Endothelial cell of umbilical vein (primary cell): ENCODE measurements at regions not wholly inside any gene's neighbourhood (a gene's known extent, or its start where the extent isn't known, plus 50 kb on each side); places are given as distances from the start of the nearest gene placed in this dataset.

Experiments
- BruUV-seq: library from RNA; stranded (reverse); fragments of 400-500 nt; replicated peaks from 2 replicates; lab custom pipeline; 2021; lab: Mats Ljungman, UMichigan
- CTCF ChIA-PET: fragments of 300-600, 350-600 bp; sonication (Branson Sonifier 250); formaldehyde crosslinking; loops from one replicate; lab custom pipeline; 2021; ENCODE audit warnings: antibody characterized with exemption, inconsistent platforms; lab: Charles Lee
- POLR2A ChIA-PET: fragments of 300-600, 350-600 bp; sonication (Branson Sonifier 250); formaldehyde crosslinking; loops from one replicate; lab custom pipeline; 2021; ENCODE audit warnings: antibody characterized with exemption, inconsistent platforms; lab: Charles Lee
- DNase-seq: peaks from one replicate; pipeline ENCODE4 v3.0.0-alpha.2; 2011; ENCODE audit warnings: low read depth, low spot score
- FAIRE-seq: peaks from 2 replicates; lab custom pipeline; 2011; peaks lifted over from hg19 to GRCh38; lab: Jason Lieb, UNC
- H2AFZ ChIP-seq: 2 replicates; pipeline ENCODE4 v1.6.0; 2012; ENCODE audit warnings: low read depth, low read length, control low read depth, inconsistent platforms
- H3K27ac ChIP-seq: 2 replicates; pipeline ENCODE4 v1.5.1; 2011; ENCODE audit warnings: low read depth, mild to moderate bottlenecking, control low read depth, low read length, moderate library complexity; ENCODE audit not compliant: insufficient read depth
- H3K27me3 ChIP-seq, 2 experiments: 2 replicates each; pipeline versions ENCODE4 v1.6.0 to v1.6.1; 2011; ENCODE audit warnings: low read length in 2 of 2, mixed read lengths in 1 of 2; ENCODE audit not compliant: control insufficient read depth in 2 of 2, insufficient read depth in 2 of 2
- H3K36me3 ChIP-seq, 2 experiments: 2 replicates in 1 of 2; 3 replicates in 1 of 2; pipeline ENCODE4 v1.5.1; 2011; ENCODE audit warnings: low read length in 2 of 2, mild to moderate bottlenecking in 1 of 2, moderate library complexity in 1 of 2; ENCODE audit not compliant: control insufficient read depth in 2 of 2, insufficient read depth in 2 of 2; ENCODE audit errors: extremely low read depth in 1 of 2
- H3K4me1 ChIP-seq: 3 replicates; pipeline ENCODE4 v1.5.1; 2011; ENCODE audit warnings: mild to moderate bottlenecking, low read length; ENCODE audit not compliant: control insufficient read depth, insufficient read depth; ENCODE audit errors: extremely low read depth
- H3K4me2 ChIP-seq: 2 replicates; pipeline ENCODE4 v1.6.1; 2011; ENCODE audit warnings: low read length, control low read depth, mixed read lengths; ENCODE audit not compliant: insufficient read depth
- H3K4me3 ChIP-seq, 3 experiments: fragments of 200-600 bp in 1 of 3; sonication (generic), shearing (Covaris generic) in 1 of 3; replicated peaks in 1 of 3; 2 replicates each; pipeline ENCODE4 v1.5.1; 2011 to 2016; ENCODE audit warnings: control low read depth in 3 of 3, low read length in 3 of 3, mild to moderate bottlenecking in 2 of 3, inconsistent platforms in 1 of 3, low read depth in 1 of 3, moderate library complexity in 1 of 3; ENCODE audit not compliant: insufficient read depth in 1 of 3
- H3K79me2 ChIP-seq: 2 replicates; pipeline ENCODE4 v1.6.0; 2012; ENCODE audit warnings: low read length, inconsistent platforms; ENCODE audit not compliant: control insufficient read depth, insufficient read depth
- H3K9ac ChIP-seq: replicated peaks from 2 replicates; pipeline ENCODE3; 2011; ENCODE audit warnings: low read length, control low read depth; ENCODE audit not compliant: insufficient read depth; ENCODE audit errors: extremely low read depth
- H3K9me1 ChIP-seq: replicated peaks from 3 replicates; pipeline ENCODE4 v1.6.0; 2011; ENCODE audit warnings: mild to moderate bottlenecking, low read length; ENCODE audit not compliant: control insufficient read depth, insufficient read depth; ENCODE audit errors: extremely low read depth
- H3K9me3 ChIP-seq: replicated peaks from 2 replicates; pipeline ENCODE4 v1.5.1; 2012; ENCODE audit warnings: low read length, inconsistent platforms; ENCODE audit not compliant: control insufficient read depth, insufficient read depth
- H4K20me1 ChIP-seq: replicated peaks from 2 replicates; pipeline ENCODE3; 2011; ENCODE audit warnings: mild to moderate bottlenecking, low read length; ENCODE audit not compliant: control insufficient read depth, insufficient read depth; ENCODE audit errors: extremely low read depth
- CTCF ChIP-seq, 2 donors: IDR thresholded peaks; 1 replicate in 1 of 2; 2 replicates in 1 of 2; pipeline ENCODE4 v1.5.1; 2011; ENCODE audit warnings: low read length in 2 of 2, mild to moderate bottlenecking in 2 of 2, moderate library complexity in 2 of 2, control low read depth in 1 of 2, inconsistent platforms in 1 of 2, low read depth in 1 of 2; ENCODE audit not compliant: insufficient read depth in 1 of 2; ENCODE audit errors: extremely low read depth in 1 of 2
- EZH2 ChIP-seq: IDR thresholded peaks from 2 replicates; pipeline ENCODE4 v1.6.1; 2012; ENCODE audit warnings: borderline replicate concordance, low read depth, mild to moderate bottlenecking, moderate library complexity, low read length, inconsistent platforms; ENCODE audit not compliant: severe bottlenecking
- FOS ChIP-seq: IDR thresholded peaks from 2 replicates; pipeline ENCODE4 v1.6.1; 2011; ENCODE audit warnings: mild to moderate bottlenecking, low read length, moderate library complexity, borderline replicate concordance; ENCODE audit not compliant: insufficient read depth
- GATA2 ChIP-seq: IDR thresholded peaks from 2 replicates; pipeline ENCODE4 v1.7.0; 2011; ENCODE audit warnings: low read depth, mild to moderate bottlenecking, moderate library complexity, mixed read lengths, low read length; ENCODE audit not compliant: insufficient read length, insufficient read depth
- JUN ChIP-seq: IDR thresholded peaks from 2 replicates; pipeline ENCODE4 v1.6.1; 2011; ENCODE audit warnings: borderline replicate concordance, low read depth; ENCODE audit not compliant: insufficient read length, insufficient read depth
- MAX ChIP-seq: IDR thresholded peaks from 2 replicates; pipeline ENCODE4 v1.6.1; 2011; ENCODE audit not compliant: insufficient read depth, insufficient read length
- MYC ChIP-seq: IDR thresholded peaks from one replicate; pipeline ENCODE4 v1.6.1; 2011; ENCODE audit warnings: mild to moderate bottlenecking, low read depth, low read length
- POLR2A ChIP-seq: IDR thresholded peaks from 2 replicates; pipeline ENCODE4 v1.6.1; 2012; ENCODE audit warnings: low read depth, mild to moderate bottlenecking, control low read depth, low read length
- POLR2AphosphoS5 ChIP-seq: IDR thresholded peaks from 2 replicates; pipeline ENCODE4 v1.6.1; 2012; ENCODE audit warnings: low read depth, mild to moderate bottlenecking, control low read depth, low read length, moderate library complexity; ENCODE audit not compliant: insufficient read depth
- dilution Hi-C: fragments of 300-500 bp; cut with MboI; formaldehyde crosslinking; loops from one replicate; pipeline ENCODE4 v1.15.0; 2019; ENCODE audit warnings: low sequenced_read_pairs; ENCODE audit not compliant: extremely low pct_ligation_motif_present
- intact Hi-C: fragments of 100-400 bp; cut with micrococcal nuclease; formaldehyde crosslinking; loops from one replicate; pipeline ENCODE4 v1.10.0; 2022

- dilution Hi-C loops: no loop called here
- ChIA-PET CTCF (no interaction called here), POLR2A (no interaction called here)
- no peak overlapping the region for H3K4me3 ChIP-seq
- peak; percentile 35 for TF ChIP-seq FOS
- TF ChIP-seq EZH2: no peak
- TF ChIP-seq JUN: peak; percentile 76
- DNase-seq (peak; percentile 42), FAIRE-seq (no peak)
- H3K9ac ChIP-seq: no peak overlapping the region
- no peaks in the 10 kb centered on the region for H4K20me1 ChIP-seq
- no peaks in the 10 kb centered on the region for H3K79me2 ChIP-seq
- H3K9me1 ChIP-seq: no peaks in the 10 kb centered on the region
- intact Hi-C loops: no loop called here
- H3K36me3 ChIP-seq: no peaks in the 10 kb centered on the region
- H3K9me3 ChIP-seq: no peaks in the 10 kb centered on the region
- no peaks in the 10 kb centered on the region for H3K4me1 ChIP-seq
- H3K27me3 ChIP-seq: no peaks in the 10 kb centered on the region
- H2AFZ ChIP-seq: no peak overlapping the region
- no TSS peak for BruUV-seq
- H3K27ac ChIP-seq: no peak overlapping the region
- H3K4me2 ChIP-seq: no peak overlapping the region
Observed at GRCh38 chr18:56257205-56257604, 381.2 kb downstream of the TXNL1 start.

DNA sequence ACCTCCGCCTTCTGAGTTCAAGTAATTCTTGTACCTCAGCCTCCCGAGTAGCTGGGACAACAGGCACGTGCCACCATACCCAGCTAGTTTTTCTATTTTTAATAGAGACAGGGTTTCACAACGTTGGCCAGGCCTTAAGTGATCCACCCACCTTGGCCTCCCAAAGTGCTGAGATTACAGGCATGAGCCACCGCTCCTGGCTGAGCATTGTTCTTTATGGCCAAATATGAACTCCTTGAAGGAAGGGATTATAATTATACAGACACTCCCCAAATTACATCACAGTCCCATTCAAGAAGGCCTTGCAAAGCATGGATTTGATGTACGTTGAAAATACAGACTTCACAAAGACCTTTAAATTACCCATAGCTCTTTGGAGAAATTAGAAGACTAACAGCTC is 381.7 kb downstream of the TXNL1 start:
- Histone ChIP-seq H3K4me1 (no peaks in the 10 kb centered on the region), H2AFZ (no peak overlapping the region), H3K9ac (no peak overlapping the region), H3K27me3 (no peaks in the 10 kb centered on the region), H3K9me3 (no peaks in the 10 kb centered on the region), H3K4me2 (no peak overlapping the region), H3K79me2 (no peaks in the 10 kb centered on the region), H3K27ac (no peak overlapping the region), H3K4me3 (no peak overlapping the region), H3K9me1 (no peaks in the 10 kb centered on the region), H3K36me3 (no peaks in the 10 kb centered on the region), H4K20me1 (no peaks in the 10 kb centered on the region)
- intact Hi-C loops: no loop called here
- no TSS peak for BruUV-seq
- ChIA-PET CTCF (no interaction called here), POLR2A (no interaction called here)
- TF ChIP-seq EZH2: no peak
- TF ChIP-seq MYC: no peak
- TF ChIP-seq FOS: no peak
- no peak for TF ChIP-seq POLR2AphosphoS5
- no peak for TF ChIP-seq JUN
- no peak for TF ChIP-seq CTCF (IDR thresholded peaks at IDR 0.05; ENCODE audit: extremely low read depth in 1 of 2, insufficient read depth in 1 of 2, low read depth in 1 of 2, low read length in 2 of 2)
- no peak for TF ChIP-seq MAX
- TF ChIP-seq GATA2: no peak
- no peak for TF ChIP-seq POLR2A
- FAIRE-seq (no peak), DNase-seq (no peak)
- dilution Hi-C loops: no loop called here
